GM12874 (cell line): ENCODE measurements at regions not wholly inside any gene's neighbourhood (a gene's known extent, or its start where the extent isn't known, plus 50 kb on each side); places are given as distances from the start of the nearest gene placed in this dataset.

Experiments used
- CTCF ChIP-seq: IDR thresholded peaks from 2 replicates; pipeline ENCODE4 v1.5.1; 2011; ENCODE audit warnings: low read depth, mild to moderate bottlenecking, control low read depth, low read length, moderate library complexity; ENCODE audit not compliant: insufficient read depth

DNA sequence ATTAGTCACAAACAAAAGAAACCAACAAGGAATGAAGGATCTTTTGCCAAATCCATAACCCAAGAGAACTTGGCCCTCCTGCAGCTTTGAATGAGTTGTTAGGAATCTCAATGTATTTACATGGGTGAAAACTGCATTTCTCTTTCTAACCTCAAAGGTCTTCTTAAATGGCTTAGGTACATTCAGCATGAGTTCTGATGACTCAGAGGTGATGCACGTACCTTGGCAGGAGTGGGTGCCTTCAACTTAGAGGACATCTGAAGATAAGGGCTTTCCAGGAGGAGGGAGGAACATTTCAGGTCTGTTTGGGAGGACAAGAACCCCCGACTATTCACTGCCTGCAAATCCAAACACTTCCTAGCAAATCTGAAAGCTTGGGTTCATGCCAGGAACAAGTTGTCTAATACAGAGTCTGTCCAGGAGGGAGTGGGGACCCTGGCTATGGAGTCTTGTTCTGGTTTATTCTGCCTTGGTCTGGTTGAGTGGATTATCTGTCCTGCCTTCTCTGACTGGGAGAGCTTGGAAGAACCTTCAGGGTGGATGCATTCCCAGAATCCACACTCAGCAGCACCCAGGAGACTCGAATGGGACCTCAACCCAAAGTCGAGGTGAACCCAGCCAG, 65.7 kb downstream of the IRX2 start:
- TF ChIP-seq CTCF = no peak

DNA sequence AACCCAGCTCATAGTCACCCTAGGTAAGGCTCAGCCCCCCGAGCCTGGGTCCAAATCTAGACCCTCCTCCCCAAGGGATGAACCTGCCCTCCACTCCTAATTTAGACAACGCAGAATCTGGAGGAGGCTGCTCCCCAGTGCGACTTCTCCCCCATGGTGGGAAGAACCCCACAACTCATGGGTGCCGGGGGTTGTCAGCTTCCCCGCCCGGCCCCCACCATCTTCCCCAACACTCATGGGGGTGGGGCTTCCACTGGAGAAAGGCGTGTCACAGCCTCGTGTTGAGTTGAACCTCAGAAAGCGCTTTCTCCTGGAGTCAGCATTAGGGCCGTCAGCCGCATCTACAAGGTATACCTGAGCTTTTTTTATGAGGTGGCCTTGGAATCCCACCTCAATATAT, 66.9 kb downstream of the IRX2 start:
- TF ChIP-seq CTCF = no peak

GRCh38 chr5:2683720-2684119, 67.8 kb downstream of the IRX2 start:
- TF ChIP-seq CTCF = no peak

GRCh38 chr5:2681476-2681875, 70.0 kb downstream of the IRX2 start:
- TF ChIP-seq CTCF = no peak

DNA sequence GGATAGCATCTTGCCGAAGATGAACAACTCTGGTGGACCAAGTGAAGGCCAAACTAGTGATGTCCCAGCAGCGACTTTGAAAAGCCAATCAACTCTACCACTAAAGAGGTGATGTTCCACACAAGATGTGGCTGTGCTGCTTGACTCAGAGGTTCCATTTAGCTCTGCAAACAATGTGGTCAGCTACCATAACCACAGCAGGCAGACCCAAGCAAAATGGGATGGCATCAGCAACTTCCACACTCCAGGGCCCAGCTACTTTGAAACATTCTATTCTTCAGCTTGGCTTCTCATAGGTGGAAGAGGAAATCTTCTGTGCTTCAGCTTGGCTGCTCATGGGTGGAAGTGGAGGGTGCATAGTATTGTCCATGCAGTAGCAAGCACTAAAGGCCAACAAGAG, 70.5 kb downstream of the IRX2 start:
- no peak for TF ChIP-seq CTCF

DNA sequence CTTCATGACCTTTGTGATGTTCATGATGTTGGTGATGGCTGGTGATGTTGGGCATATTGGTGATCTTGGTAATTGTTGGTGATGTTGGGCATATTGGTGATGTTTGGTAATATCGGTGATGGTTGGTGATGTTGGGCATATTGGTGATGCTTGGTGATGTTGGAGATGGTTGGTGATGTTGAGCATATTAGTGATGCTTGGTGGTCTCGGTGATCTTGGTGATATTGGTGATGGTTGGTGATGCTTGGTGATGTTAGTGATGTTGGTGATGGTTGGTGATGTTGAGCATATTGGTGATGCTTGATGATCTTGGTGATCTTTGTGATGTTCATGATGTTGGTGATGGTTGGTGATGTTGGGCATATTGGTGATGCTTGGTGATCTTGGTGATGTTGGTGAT, 73.8 kb downstream of the IRX2 start:
- TF ChIP-seq CTCF = no peak

- no peak for TF ChIP-seq CTCF
These were observed 75.9 kb downstream of the IRX2 start for GRCh38 chr5:2675548-2675947.
